T-helper 1 cell (primary cell): ENCODE measurements at regions not wholly inside any gene's neighbourhood (a gene's known extent, or its start where the extent isn't known, plus 50 kb on each side); places are given as distances from the start of the nearest gene placed in this dataset.

Experiments used
- DNase-seq, 5 donors: peaks; one replicate each; pipeline ENCODE4 v3.0.0-alpha.2; 2012 to 2020

GRCh38 chr2:146048141-146048540 lies 1528.2 kb upstream of the ZEB2 start:
- DNase-seq: no peak

DNA sequence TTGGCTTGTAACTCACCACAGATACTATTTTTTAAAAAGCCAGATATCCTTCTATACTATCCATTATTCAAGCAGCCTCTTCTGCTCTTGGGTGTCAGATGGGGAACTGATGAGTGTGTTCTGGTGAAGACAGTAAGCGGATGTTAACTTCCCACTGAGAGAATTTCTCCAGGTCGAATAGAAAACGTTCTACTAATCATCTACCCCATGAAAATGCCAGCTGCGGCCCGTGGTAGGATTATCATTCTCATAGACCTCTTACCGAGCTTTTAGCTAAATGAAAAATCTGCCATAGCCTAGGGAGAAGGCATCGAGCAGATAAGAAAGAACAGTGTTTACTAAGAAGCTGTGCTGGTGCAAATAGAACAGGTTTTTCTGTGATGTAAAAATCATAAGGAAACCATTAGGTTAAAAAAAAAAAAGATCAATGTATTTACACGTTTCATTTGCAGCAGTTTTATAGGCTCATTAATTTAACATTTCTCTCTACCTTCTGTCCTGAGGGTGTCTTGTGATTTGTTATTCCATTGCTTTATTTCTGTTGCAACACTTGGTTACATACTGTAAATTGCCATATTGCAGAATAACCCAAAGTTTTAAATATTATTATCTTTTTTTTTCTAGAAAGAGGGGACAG lies 1521.5 kb upstream of the ZEB2 start:
- DNase-seq: no peak

DNA sequence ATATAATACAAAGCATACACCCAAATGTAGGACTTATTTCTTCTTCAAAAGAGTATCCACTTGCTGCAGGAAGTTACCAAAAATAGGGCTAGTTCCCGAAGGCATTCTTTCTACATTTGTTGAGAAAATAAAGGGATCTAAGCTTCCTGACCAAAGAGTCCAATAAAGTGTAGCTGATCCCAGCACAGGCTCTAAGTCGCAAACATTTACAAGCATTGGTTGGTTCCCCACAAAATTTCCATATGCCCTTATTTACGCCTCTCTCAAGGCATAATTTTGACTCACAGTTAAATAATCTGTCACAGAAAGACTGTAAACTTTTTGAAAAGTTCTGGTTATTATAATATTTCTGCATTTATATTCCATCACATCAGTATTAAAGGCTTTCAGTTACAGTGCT lies 1520.1 kb upstream of the ZEB2 start:
- DNase-seq: no peak

GRCh38 chr2:146038014-146038413 lies 1518.1 kb upstream of the ZEB2 start:
- DNase-seq: no peak

DNA sequence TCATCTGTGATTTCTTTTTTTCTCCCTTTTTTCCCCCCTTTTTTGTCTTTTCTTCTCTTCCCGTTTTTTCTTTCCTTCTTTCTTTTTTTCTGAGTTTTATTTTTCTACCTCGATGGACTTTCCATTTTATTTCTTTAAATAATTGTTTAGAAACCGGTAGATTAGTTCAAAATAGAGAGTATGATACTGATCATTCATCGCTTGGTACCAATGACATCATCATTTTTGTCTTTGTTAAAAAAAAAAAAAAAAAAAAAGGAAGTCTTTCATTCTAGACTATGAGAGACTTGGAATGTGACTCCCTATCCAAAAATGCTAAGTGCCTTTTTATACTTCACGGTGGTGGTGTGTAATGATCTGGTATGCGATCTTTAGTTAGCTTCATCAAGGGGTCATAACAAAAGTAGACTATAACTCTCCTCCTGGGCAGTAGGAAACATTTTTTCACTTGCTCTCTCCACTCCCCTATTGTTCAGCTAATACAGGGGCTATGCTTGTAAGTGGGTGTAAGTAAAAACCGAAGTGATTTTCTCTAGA lies 1517.5 kb upstream of the ZEB2 start:
- DNase-seq: no peak

DNA sequence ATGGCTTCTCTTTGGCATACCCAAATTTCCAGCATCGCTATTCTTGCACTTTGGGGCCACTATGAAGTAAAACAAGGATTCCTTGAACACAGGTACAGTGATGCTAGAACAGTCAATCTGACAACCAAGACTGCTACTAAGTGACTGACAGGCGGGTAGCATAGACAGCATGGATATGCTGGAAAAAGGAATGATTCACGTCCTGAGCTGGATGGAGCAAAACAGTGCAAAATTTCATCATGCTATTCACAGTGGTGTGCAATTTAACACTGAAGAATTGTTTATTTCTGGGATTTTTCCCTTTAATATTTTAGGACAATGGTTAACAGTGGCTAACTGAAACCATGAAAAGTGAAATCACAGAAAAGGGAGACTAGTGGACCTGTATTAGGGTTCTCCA lies 1511.2 kb upstream of the ZEB2 start:
- no peak for DNase-seq

DNA sequence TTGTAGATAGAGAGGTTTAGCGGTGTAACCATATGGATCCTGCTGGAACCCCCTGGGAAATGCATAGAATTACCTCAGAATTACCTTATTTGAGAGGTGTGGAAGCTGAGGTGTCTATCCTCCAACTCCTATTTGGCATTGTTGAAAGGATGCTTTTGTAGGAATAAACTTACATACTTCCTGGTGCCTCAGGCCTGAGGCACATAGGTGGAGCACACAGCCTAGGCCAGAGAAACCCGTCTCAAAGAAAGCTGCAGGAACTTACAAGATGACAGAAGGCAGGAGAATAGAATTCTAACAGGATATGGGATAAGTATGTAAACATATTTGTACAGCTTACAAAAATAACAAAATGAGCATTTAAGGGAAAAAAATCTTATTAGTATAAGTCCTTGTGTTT lies 1507.2 kb upstream of the ZEB2 start:
- no peak for DNase-seq

DNA sequence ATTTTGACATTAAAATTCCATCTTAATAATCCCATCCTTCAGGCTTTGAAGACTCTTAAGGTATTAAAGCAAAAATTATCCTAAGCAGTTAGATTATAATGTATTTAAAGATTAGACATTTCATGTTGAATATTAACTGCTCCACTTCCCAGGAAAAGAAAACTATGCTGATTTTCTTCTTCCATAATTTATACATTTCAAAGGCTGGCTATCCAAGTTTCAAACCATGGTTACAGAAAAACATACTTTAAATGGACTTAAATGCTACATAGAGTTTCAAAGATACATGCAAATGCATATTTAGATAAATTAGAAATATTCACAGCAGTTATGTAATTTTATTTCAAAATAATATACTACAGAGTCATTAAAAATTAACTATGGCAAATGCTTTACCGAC lies 1505.6 kb upstream of the ZEB2 start:
- DNase-seq: no peak

DNA sequence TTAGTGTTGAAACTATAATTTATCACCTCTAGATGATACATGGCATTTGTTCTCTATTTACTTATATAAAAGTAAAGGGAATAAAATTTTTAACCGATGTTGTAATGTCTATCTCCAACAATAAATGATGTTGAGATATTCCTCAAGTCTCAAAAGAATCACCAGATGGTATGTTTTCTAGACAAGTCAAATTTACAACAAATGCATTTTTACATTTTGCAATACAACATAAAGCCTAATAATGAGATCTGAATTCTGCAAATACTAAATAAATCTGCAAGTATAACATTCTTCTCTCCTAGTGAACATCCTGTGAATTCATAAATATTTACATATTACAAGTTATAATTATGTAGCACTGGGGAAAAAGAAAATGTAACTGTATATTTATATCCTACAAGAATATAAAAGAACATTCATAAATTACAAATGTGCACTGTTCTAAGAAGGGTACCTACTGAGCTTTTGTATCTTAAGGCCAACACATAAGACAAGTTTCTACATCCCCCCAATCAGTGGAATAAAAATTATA lies 1504.4 kb upstream of the ZEB2 start:
- DNase-seq: no peak

GRCh38 chr2:146004462-146004861 lies 1484.5 kb upstream of the ZEB2 start:
- no peak for DNase-seq

- no peak for DNase-seq
Measured at GRCh38 chr2:146003337-146003736, 1483.4 kb upstream of the ZEB2 start.

DNA sequence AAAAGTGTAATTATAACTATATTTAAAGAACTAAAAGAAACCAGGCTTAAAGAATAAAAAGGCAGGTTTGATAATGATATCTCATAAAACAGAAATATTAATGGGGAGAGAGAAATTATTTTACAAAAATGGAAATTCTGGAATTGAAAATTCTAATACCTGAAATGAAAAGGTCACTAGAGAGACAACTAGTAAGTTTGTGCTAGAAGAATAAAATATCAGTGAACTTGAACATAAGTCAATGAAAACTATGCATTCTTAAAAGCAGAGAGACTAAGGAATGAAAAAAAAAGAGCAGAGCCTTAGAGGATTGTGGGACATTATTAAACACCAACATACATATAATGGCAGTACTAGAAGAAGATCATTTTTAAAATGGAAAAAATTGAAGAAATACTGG lies 1475.0 kb upstream of the ZEB2 start:
- DNase-seq: no peak

DNA sequence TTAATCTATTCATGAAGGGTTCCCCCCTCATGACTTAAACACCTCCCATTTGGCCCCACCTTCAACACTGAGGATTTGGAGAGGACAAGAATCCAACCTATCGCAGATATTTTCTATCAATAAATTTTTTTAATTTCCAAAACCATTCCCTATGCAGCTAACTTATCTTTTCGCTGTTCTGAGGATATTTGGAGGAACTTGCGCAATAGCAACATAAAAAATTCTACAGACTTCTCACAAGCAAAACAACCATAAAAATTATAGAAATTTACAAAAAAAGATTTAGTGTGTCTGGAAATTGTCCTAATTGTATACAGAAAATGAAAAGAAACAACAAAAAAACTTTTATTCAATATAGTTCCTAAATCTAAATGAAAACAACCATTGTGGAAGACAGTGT lies 1472.7 kb upstream of the ZEB2 start:
- DNase-seq: no peak

DNA sequence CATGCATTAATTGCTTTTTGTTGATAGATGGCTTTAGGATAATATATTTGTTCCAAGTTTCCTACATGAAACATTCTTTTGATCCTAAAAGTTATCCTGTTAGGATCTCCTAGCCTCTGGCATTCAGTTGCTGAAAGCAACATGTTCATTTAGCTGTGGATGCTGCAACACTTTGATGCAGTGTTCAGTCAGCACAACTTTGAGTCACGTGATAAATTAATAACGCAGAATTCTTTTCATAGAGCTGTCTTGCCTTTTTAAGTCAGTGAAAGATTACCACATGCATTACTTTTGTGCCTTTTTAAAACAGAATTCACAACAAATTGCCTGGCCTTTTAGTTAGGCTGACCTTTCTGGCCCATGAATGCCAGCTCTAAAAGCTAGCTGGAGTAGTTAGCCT lies 1467.9 kb upstream of the ZEB2 start:
- no peak for DNase-seq

DNA sequence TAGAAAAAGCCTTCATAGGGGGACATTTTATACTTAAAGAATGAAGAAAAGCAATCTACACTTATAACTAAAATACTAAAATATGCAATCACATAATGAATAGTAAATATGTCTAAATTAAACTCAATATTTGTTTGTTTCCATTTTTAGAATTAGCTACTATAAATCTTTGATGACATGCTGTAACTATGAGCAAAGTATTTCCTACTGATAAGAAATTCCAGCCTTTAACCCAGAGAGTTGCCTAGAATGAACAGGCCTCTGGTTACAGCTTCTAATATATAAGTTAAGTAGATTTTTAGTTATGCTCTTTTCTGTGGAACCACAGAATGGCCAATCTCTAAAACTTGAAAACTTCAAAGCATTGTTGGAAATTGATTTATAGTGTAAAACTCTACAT lies 1465.6 kb upstream of the ZEB2 start:
- DNase-seq: no peak

GRCh38 chr2:145984580-145984979 lies 1464.7 kb upstream of the ZEB2 start:
- DNase-seq: no peak

DNA sequence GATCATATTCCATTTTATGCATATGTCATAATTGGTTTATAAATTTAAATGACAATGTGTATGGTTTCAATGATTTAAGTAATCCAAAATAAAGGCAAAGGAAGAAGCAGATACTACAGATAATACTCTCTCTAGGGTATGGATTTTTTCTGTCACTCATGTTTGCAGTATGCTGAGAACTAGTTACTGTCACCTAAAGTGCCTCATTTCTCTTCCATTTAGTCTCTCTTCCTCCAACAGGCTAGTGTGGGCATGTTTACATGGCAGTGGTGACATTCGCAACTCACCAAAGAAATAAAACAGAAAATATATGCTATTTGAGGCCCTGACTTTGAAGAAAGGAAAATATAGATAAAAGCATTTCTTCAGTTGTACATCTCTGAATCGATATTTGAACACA lies 1460.4 kb upstream of the ZEB2 start:
- no peak for DNase-seq

DNA sequence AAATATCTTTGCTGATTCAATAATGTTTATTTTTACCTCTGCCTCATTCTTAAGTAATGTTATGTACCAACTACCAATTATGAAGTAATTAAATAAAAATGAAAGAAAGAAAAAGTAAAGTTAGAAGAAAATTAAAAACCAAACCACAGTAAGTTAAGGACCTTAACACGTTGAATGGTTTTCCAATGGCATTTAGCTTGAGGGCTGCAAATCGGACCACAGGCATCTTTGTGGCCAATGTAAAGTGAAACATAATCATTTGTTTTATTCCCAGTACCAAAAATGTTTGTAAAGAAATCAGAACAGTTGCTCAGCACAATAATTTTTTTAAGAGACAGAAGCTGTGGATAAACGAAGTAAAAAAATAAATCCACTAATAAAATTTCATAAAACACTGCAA lies 1455.5 kb upstream of the ZEB2 start:
- DNase-seq: no peak

DNA sequence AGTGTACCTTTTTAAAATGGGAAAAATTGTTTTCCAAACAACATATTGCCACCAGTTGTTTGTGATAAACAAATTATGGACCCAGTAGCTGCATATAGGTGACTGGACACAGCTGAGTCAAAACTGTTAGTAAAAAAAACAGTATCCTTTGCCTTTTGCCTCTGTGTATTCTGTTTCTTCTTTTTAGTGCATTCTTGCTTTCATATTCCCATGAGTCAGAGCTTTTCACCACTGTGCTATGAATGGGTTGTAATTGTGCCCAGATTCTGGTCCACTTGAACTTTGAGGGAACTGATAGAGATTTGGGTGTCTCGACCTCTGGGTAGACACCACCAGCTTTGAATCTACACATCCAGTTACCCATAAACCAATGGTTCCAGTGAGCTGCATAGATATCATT lies 1441.9 kb upstream of the ZEB2 start:
- no peak for DNase-seq

DNA sequence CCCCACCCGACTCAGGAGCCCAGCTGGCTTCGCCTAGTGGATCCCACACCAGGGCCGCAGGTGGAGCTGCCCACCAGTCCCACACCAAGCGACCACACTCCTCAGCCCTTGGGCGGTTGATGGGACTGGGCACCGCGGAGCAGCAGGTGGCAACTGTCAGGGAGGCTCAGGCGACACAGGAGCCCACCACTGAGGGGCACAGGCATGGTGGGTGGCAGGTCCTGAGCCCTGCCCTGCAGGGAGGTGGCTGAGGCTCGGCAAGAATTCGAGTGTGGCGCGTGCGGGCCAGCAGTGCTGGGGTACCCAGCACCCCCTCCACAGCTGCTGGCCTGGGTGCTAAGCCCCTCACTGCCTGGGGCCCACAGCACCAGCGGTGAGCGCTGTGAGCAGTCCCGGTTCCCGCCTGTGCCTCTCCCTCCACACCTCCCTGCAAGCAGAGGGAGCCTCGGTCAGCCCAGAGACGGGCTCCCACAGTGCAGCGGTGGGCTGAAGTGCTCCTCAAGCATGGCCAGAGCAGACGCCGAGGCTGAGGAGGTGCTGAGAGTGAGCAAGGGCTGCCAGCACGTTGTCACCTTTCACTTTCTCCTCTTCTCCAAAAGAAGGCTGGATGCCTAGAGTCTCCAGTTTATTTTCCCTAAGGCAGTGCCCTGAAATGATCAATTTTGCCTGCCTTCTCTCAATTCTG lies 1440.7 kb upstream of the ZEB2 start:
- no peak for DNase-seq

DNA sequence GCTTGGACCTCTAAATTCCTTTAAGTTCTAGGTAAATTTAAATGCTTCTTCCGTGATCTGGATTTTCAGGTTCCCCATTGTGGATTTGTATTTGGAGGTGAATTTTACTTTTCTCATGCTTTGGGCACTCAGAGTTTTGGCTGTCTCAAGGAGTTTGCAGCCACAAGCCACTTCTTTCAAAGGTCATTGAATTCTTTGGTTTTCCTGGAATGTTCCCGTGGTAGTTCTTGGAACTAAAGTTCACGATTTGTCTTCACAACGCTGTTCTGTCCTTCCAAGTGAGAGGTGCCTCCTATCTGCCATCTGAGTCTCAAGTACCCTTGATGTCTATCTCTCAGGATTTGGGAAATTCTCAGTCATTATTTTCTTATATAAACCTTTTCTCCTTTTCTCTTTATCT lies 1438.7 kb upstream of the ZEB2 start:
- DNase-seq: no peak

GRCh38 chr2:145957929-145958328 lies 1438.0 kb upstream of the ZEB2 start:
- DNase-seq: no peak

DNA sequence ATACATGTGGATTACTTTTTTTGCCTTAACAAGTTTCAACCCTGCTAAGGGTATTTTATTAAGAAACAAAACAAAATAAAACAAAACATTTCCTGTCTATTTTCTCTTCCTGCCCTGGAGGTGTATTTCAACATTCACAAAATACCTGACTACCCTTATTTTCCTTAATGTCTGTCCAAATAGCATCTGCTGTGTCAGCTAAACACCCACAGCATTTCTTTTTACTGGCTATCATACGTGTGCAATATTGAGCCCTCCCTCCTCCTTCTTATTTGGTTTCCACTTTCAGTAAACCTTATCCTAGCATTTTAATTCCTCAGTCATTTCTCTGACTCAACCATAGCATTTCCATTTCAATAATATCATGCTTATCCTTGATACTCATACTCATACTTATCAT lies 1420.0 kb upstream of the ZEB2 start:
- no peak for DNase-seq

- no peak for DNase-seq
Measured at GRCh38 chr2:145935016-145935415, 1415.1 kb upstream of the ZEB2 start.
